Head of caudate nucleus (tissue), 42 donors: ENCODE measurements at regions not wholly inside any gene's neighbourhood (a gene's known extent, or its start where the extent isn't known, plus 50 kb on each side); places are given as distances from the start of the nearest gene placed in this dataset.
"Not testable (repeated sequence)": the region's sequence is repeated elsewhere in the genome, so short reads cannot be mapped to it uniquely, and the experiment has no call there.

ENCODE experiments used
- DNase-seq, 42 donors: peaks; one replicate each; pipeline versions ENCODE4 v3.0.0 to v3.0.0-alpha.2; 2020 to 2021; ENCODE audit warnings: mixed read lengths in 7 of 42
- intact Hi-C: fragments of 100-400 bp; cut with DNase I; formaldehyde crosslinking; loops from one replicate; pipeline ENCODE4 v1.15.0; 2022

DNA sequence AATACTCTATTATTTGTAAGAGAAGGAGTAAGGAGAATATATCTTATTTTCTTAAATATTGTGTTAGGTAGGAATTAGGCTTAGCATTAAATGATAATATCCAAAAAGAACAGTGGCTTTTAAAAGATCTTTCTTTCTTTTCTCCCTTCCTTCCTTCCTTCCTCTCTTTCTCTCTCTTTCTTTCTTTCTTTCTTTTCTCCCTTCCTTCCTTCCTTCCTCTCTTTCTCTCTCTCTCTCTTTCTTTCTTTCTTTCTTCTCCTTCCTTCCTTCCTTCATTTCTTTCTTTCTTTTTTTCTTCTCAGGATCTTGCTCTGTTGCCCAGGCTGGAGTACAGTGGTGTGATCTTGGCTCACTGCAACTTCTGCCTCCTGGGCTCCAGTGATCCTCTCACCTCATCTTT lies 74.8 kb upstream of the ELOVL5 start:
- DNase-seq, intact Hi-C loops: not testable (repeated sequence)

DNA sequence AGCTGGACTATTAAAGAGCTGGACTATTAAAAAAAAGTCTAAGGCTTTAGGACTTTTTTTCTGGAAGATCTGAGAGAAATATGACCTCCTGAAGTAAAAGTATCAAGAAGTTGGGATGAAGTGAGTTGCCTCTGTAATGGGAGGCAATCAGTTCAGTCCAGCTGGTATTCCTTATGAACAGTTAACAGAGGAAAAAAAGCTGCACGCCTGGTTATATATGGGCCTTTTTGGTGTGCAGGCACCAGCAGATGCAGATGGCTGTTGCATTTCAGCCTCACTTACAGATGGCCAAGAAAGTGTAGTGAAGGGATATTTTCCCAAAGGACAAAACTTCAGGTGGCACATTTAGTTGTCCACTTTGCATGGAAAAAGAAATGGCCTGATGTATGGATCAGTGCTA lies 70.3 kb upstream of the ELOVL5 start:
- intact Hi-C loops = no loop called here
- no peak for DNase-seq

DNA sequence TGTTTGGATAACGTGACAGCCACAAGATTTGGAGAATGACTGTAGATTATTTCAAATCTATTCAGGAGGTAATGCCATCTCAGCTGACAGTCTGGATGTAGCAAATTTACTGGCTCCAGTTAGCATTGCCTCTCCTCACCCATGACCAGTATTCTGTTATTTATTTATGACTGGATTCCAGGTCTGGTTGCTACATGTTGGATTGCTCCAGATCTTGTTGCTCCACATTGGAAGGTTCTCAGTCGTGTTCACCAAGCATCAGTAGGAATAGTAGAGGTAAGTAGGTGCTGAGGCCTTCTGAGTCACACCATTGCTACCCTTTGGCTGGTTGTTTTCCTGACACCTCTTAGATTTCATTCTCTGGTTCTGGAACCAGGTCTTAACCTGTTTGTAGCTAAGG lies 69.5 kb upstream of the ELOVL5 start:
- no peak for DNase-seq
- intact Hi-C loops = no loop called here

DNA sequence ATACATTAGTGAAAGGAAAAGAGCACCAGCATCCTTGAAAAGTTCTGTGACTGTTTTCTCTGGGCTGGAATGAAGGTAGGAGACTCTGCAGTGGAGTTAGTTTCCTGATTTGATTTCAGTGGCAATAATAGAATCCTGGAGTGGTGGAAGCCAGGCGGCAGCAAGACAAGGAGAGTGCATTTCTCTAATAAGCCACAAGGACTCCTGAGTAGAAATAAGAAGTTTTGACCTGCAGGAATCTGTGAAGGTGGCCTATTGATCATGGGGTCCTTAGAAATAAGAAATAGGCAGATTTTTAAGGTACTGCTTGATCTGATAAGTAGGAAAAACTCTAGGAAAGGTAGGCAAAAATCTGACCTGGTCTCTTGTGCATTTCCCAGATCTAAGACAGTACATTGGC lies 68.4 kb upstream of the ELOVL5 start:
- no peak for DNase-seq
- intact Hi-C loops = no loop called here

DNA sequence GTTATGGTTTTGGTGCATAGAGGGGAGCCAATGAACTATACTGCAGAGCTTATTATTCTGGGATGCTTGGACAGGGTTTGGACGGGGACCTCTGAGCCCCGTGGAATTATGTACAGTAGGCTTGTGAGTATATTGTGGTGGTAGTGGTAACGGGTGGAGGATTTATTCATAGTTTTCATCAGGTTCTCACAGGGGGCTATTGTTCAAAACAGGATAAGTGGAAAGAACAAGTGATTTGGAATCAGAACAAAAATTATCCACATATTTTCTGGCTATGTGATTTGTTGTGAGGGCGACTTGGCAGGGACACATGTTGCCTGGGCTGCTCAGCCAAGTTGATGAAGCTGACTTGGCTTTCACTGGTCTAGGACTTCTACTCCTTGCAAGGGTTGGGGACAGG lies 64.6 kb upstream of the ELOVL5 start:
- DNase-seq = no peak
- intact Hi-C loops = no loop called here

DNA sequence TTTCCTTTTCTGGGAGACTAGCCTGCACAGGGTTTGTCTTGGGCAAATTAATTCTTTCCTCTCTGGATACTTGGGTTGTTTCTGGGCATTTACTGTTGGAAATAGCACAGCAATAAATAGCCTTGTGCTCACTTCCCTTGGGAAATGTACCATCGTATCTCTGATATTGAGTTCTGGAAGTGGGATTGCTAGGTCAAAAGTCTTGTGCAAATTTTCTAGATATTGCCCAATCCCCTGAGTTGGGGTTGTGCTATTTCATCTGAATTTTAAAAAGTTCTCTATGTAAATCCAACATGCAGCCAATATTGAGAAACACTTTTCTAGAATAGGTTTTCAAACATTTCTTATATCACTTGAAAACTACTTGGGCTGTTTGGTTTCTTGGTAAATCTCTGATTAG lies 64.0 kb upstream of the ELOVL5 start:
- no peak for DNase-seq
- intact Hi-C loops = no loop called here

DNA sequence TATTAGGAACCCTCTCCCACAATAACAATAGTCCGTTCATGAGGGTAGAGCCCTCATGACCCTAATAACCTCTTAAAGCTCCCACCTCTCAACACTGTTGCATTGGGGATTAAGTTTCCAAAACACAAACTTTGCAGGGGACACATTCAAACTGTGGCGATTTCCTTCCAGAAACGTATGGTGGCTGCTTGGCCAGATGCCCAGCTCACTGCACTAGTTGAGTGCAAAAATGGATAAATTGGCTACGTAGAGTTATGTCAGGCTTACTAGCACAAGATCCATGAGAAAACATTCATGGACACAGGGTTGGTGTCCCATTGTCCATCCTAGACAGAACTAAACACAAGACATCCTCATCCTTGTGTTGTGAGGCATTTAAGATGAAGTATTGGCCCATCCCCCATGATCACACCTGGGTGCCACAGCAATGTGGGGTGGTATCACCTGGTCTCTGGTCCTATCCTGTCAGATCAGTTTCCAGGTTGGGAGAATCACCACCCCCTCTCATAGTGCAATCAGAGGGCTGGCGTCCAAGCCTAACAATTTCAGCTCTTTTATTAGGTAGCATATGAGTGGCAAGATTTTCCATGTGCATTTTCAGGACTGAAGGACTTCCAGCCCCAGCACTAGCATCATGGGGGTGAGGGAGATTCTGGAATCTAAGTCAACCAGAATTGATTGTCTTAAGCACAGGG lies 63.4 kb upstream of the ELOVL5 start:
- no peak for DNase-seq
- intact Hi-C loops = no loop called here

DNA sequence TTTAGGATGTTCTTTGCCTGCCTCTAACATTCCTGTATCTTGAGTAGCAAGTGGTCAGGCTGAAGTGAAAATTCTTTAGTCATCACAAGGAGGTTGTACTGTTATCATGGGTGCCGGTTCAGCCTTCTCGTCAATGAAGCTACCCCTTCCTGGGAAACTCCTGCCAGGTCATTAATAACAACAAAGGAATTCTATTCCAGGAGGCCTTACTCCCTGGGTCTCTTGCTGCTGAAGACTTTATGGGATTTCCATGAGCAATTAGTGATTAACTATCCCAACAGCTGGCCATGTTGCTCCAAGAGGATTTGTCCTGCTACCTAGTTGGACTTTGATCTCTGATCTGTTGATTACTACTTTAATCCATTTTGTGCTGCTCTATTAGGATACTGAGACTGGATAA lies 62.7 kb upstream of the ELOVL5 start:
- no peak for DNase-seq
- intact Hi-C loops = no loop called here

DNA sequence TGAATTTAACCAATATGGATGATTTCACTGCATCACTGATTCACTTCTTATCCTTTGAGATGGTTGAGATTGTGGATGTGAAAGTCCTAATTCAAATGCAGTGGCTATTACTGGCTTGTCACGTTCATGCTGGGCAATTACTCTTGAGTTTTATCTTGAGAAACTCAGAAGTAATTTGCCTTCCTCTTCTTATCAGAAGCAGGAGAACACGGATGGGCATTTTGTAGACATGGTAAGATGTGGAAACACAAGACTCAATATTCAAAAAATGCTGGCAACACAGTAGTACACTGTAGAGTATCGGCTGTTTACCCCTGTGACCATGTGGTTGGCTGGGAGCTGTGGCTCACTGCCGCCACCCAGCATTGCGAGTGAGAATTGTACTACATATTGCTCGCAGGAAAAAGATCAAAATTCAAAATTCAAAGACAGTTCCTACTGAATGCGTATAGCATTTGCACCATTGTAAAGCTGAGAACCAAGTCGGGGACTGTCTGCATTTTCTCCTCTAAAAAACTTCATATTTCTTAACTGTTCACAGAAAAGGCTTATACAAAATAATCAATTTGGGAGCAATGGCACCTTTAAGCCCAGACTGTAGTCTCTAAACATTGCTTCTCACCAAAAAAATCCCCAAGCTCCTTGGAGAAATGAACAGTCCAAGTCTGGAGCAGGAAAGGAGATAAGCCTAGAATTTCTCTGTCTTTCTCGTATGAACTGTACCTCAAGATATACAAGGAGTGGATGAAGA lies 61.9 kb upstream of the ELOVL5 start:
- DNase-seq = peak in 40 of 42 donors; percentile 10 to 83 (median 47)
- intact Hi-C loops = no loop called here

DNA sequence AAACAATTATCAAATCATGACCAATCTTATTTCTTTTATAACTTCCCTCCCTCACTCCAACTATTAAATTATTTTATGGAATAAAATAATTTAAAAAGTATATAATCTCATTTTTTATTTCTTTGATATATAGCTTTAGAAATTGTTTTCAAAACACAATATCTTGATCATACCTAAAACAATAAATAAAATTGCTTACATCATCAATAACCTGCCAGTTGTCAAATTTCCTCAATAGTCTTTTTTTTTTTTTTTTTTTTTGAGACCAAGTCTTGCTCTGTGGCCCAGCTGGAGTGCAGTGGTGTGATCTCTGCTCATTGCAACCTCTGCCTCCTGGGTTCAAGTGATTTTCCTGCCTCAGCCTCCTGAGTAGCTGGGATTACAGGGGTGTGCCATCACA lies 60.1 kb upstream of the ELOVL5 start:
- DNase-seq = no peak
- intact Hi-C loops = no loop called here

DNA sequence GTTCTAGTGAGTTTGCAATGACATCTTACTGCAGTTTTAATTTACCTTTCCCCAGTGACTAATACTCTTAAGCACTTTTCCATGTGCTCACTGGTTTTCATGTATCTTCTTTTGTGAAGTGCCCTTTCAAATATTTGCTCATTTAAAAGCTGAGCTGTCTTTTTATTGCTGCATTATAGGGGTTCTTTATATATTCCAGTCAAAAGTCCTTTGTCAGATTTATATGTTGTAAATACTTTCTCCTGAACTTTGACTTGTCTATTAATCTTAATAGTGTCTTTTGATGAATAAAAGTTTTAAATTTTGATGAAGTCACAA lies 50.2 kb upstream of the ELOVL5 start:
- no peak for DNase-seq
- intact Hi-C loops = no loop called here

DNA sequence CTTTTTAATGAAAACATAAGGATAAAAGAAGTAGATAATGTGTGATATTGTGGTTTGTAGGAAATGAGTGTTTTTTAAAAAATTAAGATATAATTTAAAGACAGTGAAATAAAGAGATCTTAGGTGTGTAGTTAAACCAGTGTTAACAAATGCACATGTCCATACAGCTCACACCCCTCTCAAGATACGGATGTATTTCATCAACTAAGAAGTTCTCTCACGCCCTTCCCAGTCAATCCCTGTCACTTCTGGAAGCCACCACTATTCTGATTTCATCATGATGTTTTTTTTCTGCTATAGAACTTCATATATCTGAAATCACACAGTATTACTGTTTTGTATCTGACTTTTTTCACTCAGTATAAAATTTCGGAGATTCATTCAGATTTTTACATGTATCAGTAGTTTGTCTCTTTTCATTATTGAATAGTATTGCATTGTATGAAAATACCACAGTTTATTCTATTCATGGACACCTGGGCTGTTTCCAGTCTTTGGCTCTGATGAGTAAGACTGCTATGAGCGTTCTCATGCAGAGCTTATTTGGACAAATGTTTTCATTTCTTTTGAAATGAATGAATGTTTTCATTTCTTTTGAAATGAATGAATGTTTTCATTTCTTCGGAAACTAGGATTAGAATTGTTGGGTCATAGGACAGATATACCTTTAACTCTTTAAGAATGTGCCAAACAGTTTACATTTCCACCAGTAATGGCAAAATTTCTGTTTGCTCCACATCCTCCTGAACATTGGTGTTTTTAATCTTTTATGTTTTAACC lies 49.7 kb upstream of the ELOVL5 start:
- no peak for DNase-seq
- intact Hi-C loops = no loop called here
